Liver (tissue), 3 donors: ENCODE measurements at regions not wholly inside any gene's neighbourhood (a gene's known extent, or its start where the extent isn't known, plus 50 kb on each side); places are given as distances from the start of the nearest gene placed in this dataset.

Experiments used
- MAX ChIP-seq: IDR thresholded peaks from 2 replicates; pipeline ENCODE4 v1.6.1; 2016; ENCODE audit warnings: antibody characterized with exemption
- RAD21 ChIP-seq, 2 donors: IDR thresholded peaks; 2 replicates each; pipeline ENCODE4 v1.6.1; 2016; ENCODE audit warnings: antibody characterized with exemption in 2 of 2, mild to moderate bottlenecking in 2 of 2
- SP1 ChIP-seq: IDR thresholded peaks from 2 replicates; pipeline ENCODE4 v1.6.1; 2018; ENCODE audit warnings: antibody characterized with exemption, mild to moderate bottlenecking
- ZBTB33 ChIP-seq: IDR thresholded peaks from 2 replicates; pipeline ENCODE4 v1.6.1; 2016; ENCODE audit warnings: antibody characterized with exemption
- TF ChIP-seq, protein P1 (sequence below): fragments of 150-350 bp; IDR thresholded peaks from 2 replicates; pipeline ENCODE4 v1.5.1; 2017; ENCODE audit warnings: improper control_type of control experiment, low read depth, low read length; ENCODE audit not compliant: missing input control
- donor health status: healthy.
- donor health status: healthy.

DNA sequence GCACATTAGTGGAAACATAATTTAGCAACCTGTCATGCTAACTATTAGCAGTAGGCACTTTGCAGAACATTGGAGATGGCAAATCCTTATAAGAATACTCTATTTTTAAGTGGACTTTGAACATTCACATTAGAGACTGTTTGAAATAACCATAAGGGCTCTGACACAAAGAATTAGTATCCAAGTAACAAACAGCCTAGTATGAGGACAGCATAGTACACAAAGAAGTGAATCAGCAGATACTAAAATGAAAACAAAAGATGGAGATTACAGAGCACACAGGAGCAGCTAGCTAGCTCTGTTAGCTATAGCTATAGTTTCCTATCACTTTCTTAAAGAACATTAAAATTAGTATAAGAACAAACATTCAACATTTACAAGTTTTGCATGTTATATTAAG is 256.3 kb upstream of the SPOPL start:
- TF ChIP-seq, protein P1, sequence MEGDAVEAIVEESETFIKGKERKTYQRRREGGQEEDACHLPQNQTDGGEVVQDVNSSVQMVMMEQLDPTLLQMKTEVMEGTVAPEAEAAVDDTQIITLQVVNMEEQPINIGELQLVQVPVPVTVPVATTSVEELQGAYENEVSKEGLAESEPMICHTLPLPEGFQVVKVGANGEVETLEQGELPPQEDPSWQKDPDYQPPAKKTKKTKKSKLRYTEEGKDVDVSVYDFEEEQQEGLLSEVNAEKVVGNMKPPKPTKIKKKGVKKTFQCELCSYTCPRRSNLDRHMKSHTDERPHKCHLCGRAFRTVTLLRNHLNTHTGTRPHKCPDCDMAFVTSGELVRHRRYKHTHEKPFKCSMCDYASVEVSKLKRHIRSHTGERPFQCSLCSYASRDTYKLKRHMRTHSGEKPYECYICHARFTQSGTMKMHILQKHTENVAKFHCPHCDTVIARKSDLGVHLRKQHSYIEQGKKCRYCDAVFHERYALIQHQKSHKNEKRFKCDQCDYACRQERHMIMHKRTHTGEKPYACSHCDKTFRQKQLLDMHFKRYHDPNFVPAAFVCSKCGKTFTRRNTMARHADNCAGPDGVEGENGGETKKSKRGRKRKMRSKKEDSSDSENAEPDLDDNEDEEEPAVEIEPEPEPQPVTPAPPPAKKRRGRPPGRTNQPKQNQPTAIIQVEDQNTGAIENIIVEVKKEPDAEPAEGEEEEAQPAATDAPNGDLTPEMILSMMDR, result no peak
- TF ChIP-seq MAX, result no peak
- TF ChIP-seq RAD21 (IDR thresholded peaks at IDR 0.05), result no peak
- TF ChIP-seq ZBTB33, result no peak
- no peak for TF ChIP-seq SP1
